ENCODE measurements at regions not wholly inside any gene's neighbourhood (a gene's known extent, or its start where the extent isn't known, plus 50 kb on each side); places are given as distances from the start of the nearest gene placed in this dataset.
"Not testable (repeated sequence)": the region's sequence is repeated elsewhere in the genome, so short reads cannot be mapped to it uniquely, and the experiment has no call there.

- no peak for TF ChIP-seq POLR2A (IDR thresholded peaks at IDR 0.05)
- TF ChIP-seq CTCF (IDR thresholded peaks at IDR 0.05): no peak
- Histone ChIP-seq H3K36me3 (peaks cover 0 to 53% (median 0%) of the 10 kb centered on the region in 3 donors), H3K27ac (no peak overlapping the region), H3K4me3 (no peak overlapping the region), H3K27me3 (no peaks in the 10 kb centered on the region), H3K4me1 (no peaks in the 10 kb centered on the region), H3K9me3 (no peaks in the 10 kb centered on the region)
- DNase-seq: no peak
Measured at GRCh38 chr6:144462058-144462457, 176.9 kb downstream of the UTRN start.

GRCh38 chr6:144466716-144467115 is 181.6 kb downstream of the UTRN start:
- no peak for DNase-seq
- Histone ChIP-seq H3K27me3 (no peaks in the 10 kb centered on the region), H3K27ac (no peak overlapping the region), H3K4me1 (no peaks in the 10 kb centered on the region), H3K9me3 (no peaks in the 10 kb centered on the region), H3K4me3 (no peak overlapping the region), H3K36me3 (peaks cover 0 to 21% (median 0%) of the 10 kb centered on the region in 3 donors)
- TF ChIP-seq CTCF (IDR thresholded peaks at IDR 0.05) (no peak), POLR2A (IDR thresholded peaks at IDR 0.05) (no peak)

- Histone ChIP-seq H3K9me3 (no peaks in the 10 kb centered on the region), H3K4me1 (no peaks in the 10 kb centered on the region), H3K36me3 (peaks cover 0 to 16% (median 0%) of the 10 kb centered on the region in 3 donors), H3K27me3 (no peaks in the 10 kb centered on the region), H3K4me3 (no peak overlapping the region), H3K27ac (no peak overlapping the region)
- no peak for DNase-seq
- no peak for TF ChIP-seq CTCF (IDR thresholded peaks at IDR 0.05)
- TF ChIP-seq POLR2A (IDR thresholded peaks at IDR 0.05): no peak
Measured at GRCh38 chr6:144467172-144467762, 182.1 kb downstream of the UTRN start.

DNA sequence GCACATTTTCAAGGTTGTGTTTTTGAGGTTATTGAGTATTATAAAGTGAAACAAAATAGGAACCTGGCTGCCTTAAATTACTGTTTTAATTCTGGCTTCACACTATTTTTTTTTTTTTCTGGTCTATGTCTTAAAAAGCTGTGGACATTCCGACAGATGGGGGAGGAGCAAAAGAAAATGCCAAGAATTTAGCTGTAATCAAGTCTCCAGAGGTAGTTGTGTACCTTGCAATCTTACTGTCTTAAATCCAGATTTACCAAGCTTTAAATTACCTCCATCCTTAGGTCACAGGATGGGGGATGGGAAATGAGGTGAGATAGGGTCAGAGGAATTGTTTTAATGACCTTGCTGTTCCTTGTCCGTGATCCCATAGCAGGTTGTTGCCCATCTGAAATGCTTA is 182.8 kb downstream of the UTRN start:
- H3K4me1 ChIP-seq: no peaks in the 10 kb centered on the region
- TF ChIP-seq POLR2A (IDR thresholded peaks at IDR 0.05) (no peak), CTCF (IDR thresholded peaks at IDR 0.05) (no peak)
- H3K27ac ChIP-seq: no peak overlapping the region
- H3K36me3 ChIP-seq: peaks cover 0 to 10% (median 0%) of the 10 kb centered on the region in 3 donors
- H3K27me3 ChIP-seq: no peaks in the 10 kb centered on the region
- H3K4me3 ChIP-seq: no peak overlapping the region
- DNase-seq: no peak
- H3K9me3 ChIP-seq: no peaks in the 10 kb centered on the region

- no peak overlapping the region for H3K4me3 ChIP-seq
- H3K27ac ChIP-seq: no peak overlapping the region
- DNase-seq: no peak
- H3K36me3 ChIP-seq: peaks cover 0 to 12% (median 0%) of the 10 kb centered on the region in 3 donors
- no peak for TF ChIP-seq POLR2A (IDR thresholded peaks at IDR 0.05)
- no peak for TF ChIP-seq CTCF (IDR thresholded peaks at IDR 0.05)
- no peaks in the 10 kb centered on the region for H3K27me3 ChIP-seq
- no peaks in the 10 kb centered on the region for H3K9me3 ChIP-seq
- H3K4me1 ChIP-seq: no peaks in the 10 kb centered on the region
Measured at GRCh38 chr6:144468709-144469108, 183.6 kb downstream of the UTRN start.

- TF ChIP-seq CTCF (IDR thresholded peaks at IDR 0.05): no peak
- no peak for TF ChIP-seq POLR2A (IDR thresholded peaks at IDR 0.05)
- Histone ChIP-seq H3K36me3 (peaks cover 0 to 16% (median 0%) of the 10 kb centered on the region in 3 donors), H3K27me3 (no peaks in the 10 kb centered on the region), H3K4me1 (no peaks in the 10 kb centered on the region), H3K27ac (no peak overlapping the region), H3K4me3 (no peak overlapping the region), H3K9me3 (no peaks in the 10 kb centered on the region)
- no peak for DNase-seq
Measured at GRCh38 chr6:144469144-144469575, 184.0 kb downstream of the UTRN start.

DNA sequence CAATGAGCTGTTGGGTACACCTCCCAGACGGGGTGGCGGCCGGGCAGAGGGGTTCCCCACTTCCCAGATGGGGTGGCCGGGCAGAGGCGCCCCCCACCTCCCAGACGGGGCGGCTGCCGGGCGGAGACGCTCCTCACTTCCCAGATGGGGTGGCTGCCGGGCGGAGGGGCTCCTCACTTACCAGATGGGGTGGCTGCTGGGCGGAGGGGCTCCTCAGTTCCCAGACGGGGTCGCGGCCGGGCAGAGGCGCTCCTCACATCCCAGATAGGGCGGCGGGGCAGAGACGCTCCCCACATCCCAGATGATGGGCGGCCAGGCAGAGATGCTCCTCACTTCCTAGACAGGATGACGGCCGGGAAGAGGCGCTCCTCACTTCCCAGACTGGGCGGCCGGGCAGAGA is 185.1 kb downstream of the UTRN start:
- H3K4me3 ChIP-seq, DNase-seq, H3K27me3 ChIP-seq, H3K27ac ChIP-seq, H3K9me3 ChIP-seq, H3K4me1 ChIP-seq: not testable (repeated sequence)
- H3K36me3 ChIP-seq: peaks cover 0 to 17% (median 0%) of the 10 kb centered on the region in 3 donors

Data from Peyer's patch (tissue), 4 donors.